ENCODE measurements at regions not wholly inside any gene's neighbourhood (a gene's known extent, or its start where the extent isn't known, plus 50 kb on each side); places are given as distances from the start of the nearest gene placed in this dataset.

GRCh38 chr6:168874637-168875036 is 379.0 kb downstream of the THBS2 start:
- H4K20me1 ChIP-seq (ENCODE audit: low read depth), result no peaks in the 10 kb centered on the region

GRCh38 chr6:168873278-168874190 is 380.1 kb downstream of the THBS2 start:
- H3K9ac ChIP-seq, result no peak overlapping the region
- H3K4me3 Mint-ChIP-seq, result no peak overlapping the region
- no peaks in the 10 kb centered on the region for H3K9me3 ChIP-seq (ENCODE audit: low read depth)
- H3K36me3 Mint-ChIP-seq, result no peaks in the 10 kb centered on the region
- H3K9me3 Mint-ChIP-seq, result peaks cover 2% of the 10 kb centered on the region
- H3K27ac Mint-ChIP-seq, result no peak overlapping the region
- DNase-seq (ENCODE audit: low spot score), result no peak
- TF ChIP-seq EZH2phosphoT487 (IDR thresholded peaks at IDR 0.05), result no peak
- TF ChIP-seq EZH2 (IDR thresholded peaks at IDR 0.05), result no peak
- TF ChIP-seq CTCF (IDR thresholded peaks at IDR 0.05), result no peak
- H3K27ac ChIP-seq, result no peak overlapping the region
- H3K4me1 ChIP-seq, result no peaks in the 10 kb centered on the region
- peaks cover 26% of the 10 kb centered on the region for H3K4me1 Mint-ChIP-seq
- H4K20me1 ChIP-seq (ENCODE audit: low read depth), result no peaks in the 10 kb centered on the region
- H3K27me3 ChIP-seq, result no peaks in the 10 kb centered on the region
- no peak overlapping the region for H3K4me2 ChIP-seq
- H3K4me3 ChIP-seq, result no peak overlapping the region
- no peaks in the 10 kb centered on the region for H3K79me2 ChIP-seq (ENCODE audit: low read depth)
- H3K36me3 ChIP-seq, result no peaks in the 10 kb centered on the region
- H3K27me3 Mint-ChIP-seq (ENCODE audit: insufficient read depth, low read depth), result peaks cover 13% of the 10 kb centered on the region
- H2AFZ ChIP-seq (replicated peaks), result no peak overlapping the region
- H3F3A ChIP-seq (ENCODE audit: low read depth), result no peaks in the 10 kb centered on the region

More at GRCh38 chr6:168874637-168875036, 379.0 kb downstream of the THBS2 start:
- H3K79me2 ChIP-seq (ENCODE audit: low read depth), result no peaks in the 10 kb centered on the region
- H3K9ac ChIP-seq, result no peak overlapping the region
- H3K27me3 ChIP-seq, result no peaks in the 10 kb centered on the region
- TF ChIP-seq EZH2phosphoT487 (IDR thresholded peaks at IDR 0.05), result no peak
- no peak for TF ChIP-seq EZH2 (IDR thresholded peaks at IDR 0.05)
- no peak for TF ChIP-seq CTCF (IDR thresholded peaks at IDR 0.05)
- no peak for DNase-seq (ENCODE audit: low spot score)
- no peaks in the 10 kb centered on the region for H3K36me3 ChIP-seq
- Mint-ChIP-seq H3K27ac (no peak overlapping the region), H3K27me3 (ENCODE audit: insufficient read depth, low read depth) (peaks cover 11% of the 10 kb centered on the region), H3K4me3 (no peak overlapping the region), H3K4me1 (peaks cover 26% of the 10 kb centered on the region), H3K36me3 (no peaks in the 10 kb centered on the region), H3K9me3 (peaks cover 2% of the 10 kb centered on the region)
- H3K4me1 ChIP-seq, result no peaks in the 10 kb centered on the region
- no peak overlapping the region for H3K4me3 ChIP-seq
- no peaks in the 10 kb centered on the region for H3F3A ChIP-seq (ENCODE audit: low read depth)
- H3K4me2 ChIP-seq, result no peak overlapping the region
- H3K27ac ChIP-seq, result no peak overlapping the region
- no peak overlapping the region for H2AFZ ChIP-seq (replicated peaks)
- no peaks in the 10 kb centered on the region for H3K9me3 ChIP-seq (ENCODE audit: low read depth)

GRCh38 chr6:168871642-168872315 is 381.9 kb downstream of the THBS2 start:
- Histone ChIP-seq H3K27ac (no peak overlapping the region), H4K20me1 (ENCODE audit: low read depth) (no peaks in the 10 kb centered on the region), H3K27me3 (no peaks in the 10 kb centered on the region), H3F3A (ENCODE audit: low read depth) (no peaks in the 10 kb centered on the region), H3K36me3 (no peaks in the 10 kb centered on the region), H3K4me3 (no peak overlapping the region), H3K4me1 (no peaks in the 10 kb centered on the region), H3K79me2 (ENCODE audit: low read depth) (no peaks in the 10 kb centered on the region), H2AFZ (replicated peaks) (no peak overlapping the region), H3K9ac (no peak overlapping the region), H3K9me3 (ENCODE audit: low read depth) (no peaks in the 10 kb centered on the region), H3K4me2 (no peak overlapping the region)
- Mint-ChIP-seq H3K4me3 (no peak overlapping the region), H3K4me1 (peaks cover 20% of the 10 kb centered on the region), H3K9me3 (peaks cover 2% of the 10 kb centered on the region), H3K27me3 (ENCODE audit: insufficient read depth, low read depth) (peaks cover 11% of the 10 kb centered on the region), H3K36me3 (no peaks in the 10 kb centered on the region), H3K27ac (no peak overlapping the region)
- TF ChIP-seq EZH2phosphoT487 (IDR thresholded peaks at IDR 0.05) (no peak), CTCF (IDR thresholded peaks at IDR 0.05) (no peak), EZH2 (IDR thresholded peaks at IDR 0.05) (no peak)
- DNase-seq (ENCODE audit: low spot score), result no peak
